K562 (cell line): ENCODE measurements at regions not wholly inside any gene's neighbourhood (a gene's known extent, or its start where the extent isn't known, plus 50 kb on each side); places are given as distances from the start of the nearest gene placed in this dataset.

Source experiments
- ATAC-seq: fragments of 200-7000 bp; cut with Tn5 transposase; 3 replicates; pipeline ENCODE4 v1.9.1; 2020; ENCODE audit warnings: moderate library complexity
- BruUV-seq: library from RNA; stranded (reverse); fragments of 400-500 nt; replicated peaks from 2 replicates; lab custom pipeline; 2021; lab: Mats Ljungman, UMichigan
- CTCF ChIA-PET: fragments of 300-600 bp; formaldehyde crosslinking; extraction: SDS; loops from one replicate; lab custom pipeline; 2021; ENCODE audit warnings: low intra/inter-chr PET ratio; lab: Yijun Ruan, JAX
- POLR2A ChIA-PET: fragments of 300-600, 350-650 bp; sonication (Branson Sonifier 250); formaldehyde crosslinking; extraction: SDS; loops from one replicate; lab custom pipeline; 2021; ENCODE audit warnings: antibody characterized with exemption, inconsistent platforms; lab: Yijun Ruan, JAX
- DNase-seq, 4 experiments: peaks; one replicate each; pipeline versions ENCODE4 v3.0.0 to v3.0.0-alpha.2; 2011 to 2018; ENCODE audit warnings: low spot score in 3 of 4, mixed read lengths in 3 of 4; ENCODE audit errors: extremely low read depth in 1 of 4
- FAIRE-seq: peaks from 2 replicates; lab custom pipeline; 2011; peaks lifted over from hg19 to GRCh38; lab: Jason Lieb, UNC
- H2AFZ ChIP-seq: 2 replicates; pipeline ENCODE4 v1.6.0; 2011; ENCODE audit warnings: low read depth, low read length, control low read depth, inconsistent platforms
- H3K27ac ChIP-seq: fragments of 200-600 bp; 3 replicates; pipeline ENCODE4 v1.8.0; 2011; ENCODE audit warnings: low read depth, mild to moderate bottlenecking, control low read depth, inconsistent platforms, low read length, moderate library complexity, mixed read lengths; ENCODE audit errors: extremely low read depth
- H3K27me3 ChIP-seq, 2 experiments: fragments of 300-600 bp in 1 of 2; 2 replicates in 1 of 2; 3 replicates in 1 of 2; pipeline versions ENCODE4 v1.6.0 to v1.8.0; 2011; ENCODE audit warnings: inconsistent platforms in 2 of 2, low read length in 2 of 2, mild to moderate bottlenecking in 1 of 2, mixed read lengths in 1 of 2, moderate library complexity in 1 of 2; ENCODE audit not compliant: control insufficient read depth in 2 of 2, insufficient read depth in 2 of 2
- H3K36me3 ChIP-seq: fragments of 300-600 bp; 3 replicates; pipeline ENCODE4 v1.8.0; 2011; ENCODE audit warnings: mild to moderate bottlenecking, low read length, inconsistent platforms; ENCODE audit not compliant: control insufficient read depth, insufficient read depth
- H3K4me1 ChIP-seq, 2 experiments: fragments of 200-600 bp in 1 of 2; replicated peaks in 1 of 2; 2 replicates in 1 of 2; 3 replicates in 1 of 2; pipeline versions ENCODE4 v1.5.1 to v1.8.0; 2011; ENCODE audit warnings: inconsistent platforms in 2 of 2, low read length in 2 of 2, mild to moderate bottlenecking in 1 of 2, mixed read lengths in 1 of 2, moderate library complexity in 1 of 2; ENCODE audit not compliant: control insufficient read depth in 2 of 2, insufficient read depth in 2 of 2
- H3K4me2 ChIP-seq: 2 replicates; pipeline ENCODE4 v1.6.1; 2011; ENCODE audit warnings: low read length, control low read depth, inconsistent platforms, mixed read lengths; ENCODE audit not compliant: insufficient read depth
- H3K4me3 ChIP-seq: fragments of 200-600 bp; sonication (generic), shearing (Covaris generic); 2 replicates; pipeline ENCODE4 v1.5.1; 2016; ENCODE audit warnings: control low read depth, inconsistent platforms
- H3K79me2 ChIP-seq: fragments of 200-600 bp; 3 replicates; pipeline ENCODE4 v1.8.0; 2011; ENCODE audit warnings: low read length, inconsistent platforms; ENCODE audit not compliant: control insufficient read depth, insufficient read depth
- H3K9ac ChIP-seq, 2 experiments: 2 replicates each; pipeline versions ENCODE4 v1.6.0 to v1.6.1; 2011; ENCODE audit warnings: low read depth in 2 of 2, low read length in 2 of 2, control low read depth in 1 of 2, inconsistent platforms in 1 of 2, mild to moderate bottlenecking in 1 of 2, mixed read lengths in 1 of 2; ENCODE audit not compliant: insufficient read depth in 1 of 2
- H3K9me1 ChIP-seq: one replicate; pipeline ENCODE4 v1.6.0; 2011; ENCODE audit warnings: inconsistent platforms, mild to moderate bottlenecking, low read length, moderate library complexity; ENCODE audit not compliant: control insufficient read depth, insufficient read depth
- H3K9me3 ChIP-seq: replicated peaks from 2 replicates; pipeline ENCODE4 v1.5.1; 2011; ENCODE audit warnings: low read depth, low read length, inconsistent platforms; ENCODE audit not compliant: control insufficient read depth, insufficient read depth
- H4K20me1 ChIP-seq: replicated peaks from 2 replicates; pipeline ENCODE4 v1.6.1; 2011; ENCODE audit warnings: low read length, inconsistent platforms, mixed read lengths; ENCODE audit not compliant: control insufficient read depth, insufficient read depth
- ADNP ChIP-seq: fragments of 200-800 bp; sonication (Bioruptor generic); IDR thresholded peaks from 2 replicates; pipeline ENCODE4 v1.6.1; 2016; ENCODE audit warnings: missing genetic modification characterization, missing compliant biosample characterization
- C11orf30 ChIP-seq: fragments of 450-650 bp; IDR thresholded peaks from 2 replicates; pipeline ENCODE4 v1.6.1; 2016; ENCODE audit warnings: low read depth, mild to moderate bottlenecking
- CXXC5 ChIP-seq: fragments of 250-450 bp; sonication (Bioruptor Pico); IDR thresholded peaks from 2 replicates; pipeline ENCODE4 v1.8.0; 2022; ENCODE audit warnings: inconsistent platforms, mild to moderate bottlenecking, moderate library complexity
- ERF ChIP-seq: fragments of 450-650 bp; formaldehyde crosslinking; IDR thresholded peaks from 2 replicates; pipeline ENCODE4 v1.4.0; 2020; ENCODE audit warnings: mild to moderate bottlenecking, mixed read lengths
- MAFG ChIP-seq: fragments of 450-650 bp; conservative IDR thresholded peaks from 2 replicates; pipeline ENCODE4 v1.6.1; 2016; ENCODE audit warnings: missing genetic modification characterization, missing compliant biosample characterization
- NFE2L1 ChIP-seq: fragments of 450-650 bp; IDR thresholded peaks from 2 replicates; pipeline ENCODE4 v1.6.1; 2016; ENCODE audit warnings: missing genetic modification characterization, low read depth, mild to moderate bottlenecking, missing compliant biosample characterization, moderate library complexity, borderline replicate concordance
- RAD21 ChIP-seq, 2 experiments: fragments of 250-450 bp in 1 of 2; fragments of 450-650 bp in 1 of 2; sonication (Bioruptor Pico) in 1 of 2; formaldehyde crosslinking in 1 of 2; IDR thresholded peaks in 1 of 2; conservative IDR thresholded peaks in 1 of 2; 2 replicates each; pipeline versions ENCODE4 v1.4.0 to v1.8.0; 2020 to 2022; ENCODE audit warnings: mild to moderate bottlenecking in 2 of 2, moderate library complexity in 1 of 2
- SAFB2 ChIP-seq: fragments of 200-400 bp; formaldehyde crosslinking; IDR thresholded peaks from 2 replicates; pipeline ENCODE4 v1.6.1; 2018; ENCODE audit warnings: borderline replicate concordance, low read length, low read depth, moderate library complexity; ENCODE audit not compliant: severe bottlenecking
- TCF7 ChIP-seq: sonication (generic); IDR thresholded peaks from 2 replicates; pipeline ENCODE4 v1.6.1; 2016; ENCODE audit warnings: antibody characterized with exemption, borderline replicate concordance
- ZNF311 ChIP-seq: fragments of 250-450 bp; sonication (Bioruptor Pico); IDR thresholded peaks from 2 replicates; pipeline ENCODE4 v1.4.0; 2020; ENCODE audit warnings: mild to moderate bottlenecking, moderate library complexity
- ZZZ3 ChIP-seq: fragments of 450-650 bp; IDR thresholded peaks from 2 replicates; pipeline ENCODE4 v1.6.1; 2016; ENCODE audit warnings: antibody characterized with exemption, mild to moderate bottlenecking, moderate library complexity
- WGBS: fragments of 100-300 bp; shearing (Covaris generic); methylation state at CpG from one replicate; pipeline ENCODE4 v1.1.6; 2016; ENCODE audit warnings: low coverage, mixed read lengths; ENCODE audit not compliant: insufficient coverage; ENCODE audit errors: missing lambda C conversion rate; 5-methylcytosine and 5-hydroxymethylcytosine counted together
- in situ Hi-C: fragments of 300-500 bp; cut with MboI; formaldehyde crosslinking; loops from 4 replicates; pipeline ENCODE4 v1.15.0; 2018; ENCODE audit warnings: inconsistent platforms, mixed read lengths
- intact Hi-C: fragments of 100-400 bp; cut with micrococcal nuclease; formaldehyde crosslinking; loops from 2 replicates; pipeline ENCODE4 v1.14.2; 2022
- TF ChIP-seq, protein P1 (sequence below): fragments of 250-450 bp; sonication (Bioruptor Pico); IDR thresholded peaks from 2 replicates; pipeline ENCODE4 v1.4.0; 2020; ENCODE audit warnings: mild to moderate bottlenecking

DNA sequence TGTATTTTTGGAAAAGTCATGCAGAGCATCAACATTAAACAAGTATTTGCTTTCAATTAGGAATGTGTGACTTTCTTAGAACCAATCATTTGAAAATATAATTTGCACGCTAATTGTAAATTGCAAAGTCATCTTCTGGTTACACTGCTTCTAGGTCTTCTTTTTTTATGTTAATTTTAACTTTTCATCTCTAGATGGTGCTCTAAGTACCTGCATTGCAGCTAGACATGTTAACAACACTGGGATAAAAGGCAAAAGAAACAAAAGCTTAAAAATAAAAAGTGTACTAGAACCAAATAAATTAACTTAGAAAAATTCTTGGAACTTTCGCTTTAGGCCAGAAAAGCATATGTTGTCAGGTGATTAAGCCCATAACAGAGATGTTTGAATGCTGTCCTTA, 2758.2 kb downstream of the PCDH9 start:
- DNase-seq, result no peak
- intact Hi-C loops (no loop called here), in situ Hi-C loops (no loop called here)
- no TSS peak for BruUV-seq
- H3K9me3 ChIP-seq, result no peaks in the 10 kb centered on the region
- no peak for FAIRE-seq
- TF ChIP-seq ZNF311 (CRISPR knock-in tag) (no peak), MAFG (peak; percentile 82), C11orf30 (peak; percentile 22; the same call in 1 of the 2 replicates), ERF (no peak), RAD21 (CRISPR knock-in tag; conservative IDR thresholded peaks at IDR 0.05 in 1 of 2, IDR thresholded peaks at IDR 0.05 in 1 of 2) (peak in 1 of 2 experiments; percentile 30; a peak in 1 of 4 replicates), SAFB2 (no peak), ZZZ3 (no peak), TCF7 (no peak), ADNP (tag) (no peak), CXXC5 (CRISPR knock-in tag) (no peak), NFE2L1 (tag) (0 out of 2 replicates have a peak, but pooled peaks have one; percentile 10)
- TF ChIP-seq, protein P1, sequence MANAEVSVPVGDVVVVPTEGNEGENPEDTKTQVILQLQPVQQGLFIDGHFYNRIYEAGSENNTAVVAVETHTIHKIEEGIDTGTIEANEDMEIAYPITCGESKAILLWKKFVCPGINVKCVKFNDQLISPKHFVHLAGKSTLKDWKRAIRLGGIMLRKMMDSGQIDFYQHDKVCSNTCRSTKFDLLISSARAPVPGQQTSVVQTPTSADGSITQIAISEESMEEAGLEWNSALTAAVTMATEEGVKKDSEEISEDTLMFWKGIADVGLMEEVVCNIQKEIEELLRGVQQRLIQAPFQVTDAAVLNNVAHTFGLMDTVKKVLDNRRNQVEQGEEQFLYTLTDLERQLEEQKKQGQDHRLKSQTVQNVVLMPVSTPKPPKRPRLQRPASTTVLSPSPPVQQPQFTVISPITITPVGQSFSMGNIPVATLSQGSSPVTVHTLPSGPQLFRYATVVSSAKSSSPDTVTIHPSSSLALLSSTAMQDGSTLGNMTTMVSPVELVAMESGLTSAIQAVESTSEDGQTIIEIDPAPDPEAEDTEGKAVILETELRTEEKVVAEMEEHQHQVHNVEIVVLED (CRISPR knock-in tag), result no peak
- TF ChIP-seq, all 486 proteins: peak for 4
- Histone ChIP-seq H4K20me1 (no peaks in the 10 kb centered on the region), H3K4me2 (no peak overlapping the region), H2AFZ (no peak overlapping the region), H3K27ac (no peak overlapping the region), H3K9me1 (no peaks in the 10 kb centered on the region), H3K36me3 (no peaks in the 10 kb centered on the region), H3K9ac (no peak overlapping the region), H3K27me3 (no peaks in the 10 kb centered on the region), H3K79me2 (no peaks in the 10 kb centered on the region), H3K4me1 (no peaks in the 10 kb centered on the region), H3K4me3 (no peak overlapping the region)
- WGBS, result 12% methylated on average over 2 of the region's 2 CpGs
- POLR2A ChIA-PET, result no interaction called here
- ATAC-seq, result no peak
- CTCF ChIA-PET, result no interaction called here
